ENCODE measurements at regions not wholly inside any gene's neighbourhood (a gene's known extent, or its start where the extent isn't known, plus 50 kb on each side); places are given as distances from the start of the nearest gene placed in this dataset.
A peak's percentile ranks its signal among the peaks of the same experiment; 100 is the strongest.

- Histone ChIP-seq H3K36me3 (no peaks in the 10 kb centered on the region), H3K27me3 (no peaks in the 10 kb centered on the region), H3K4me3 (no peak overlapping the region), H3K27ac (no peak overlapping the region), H3K9me3 (no peaks in the 10 kb centered on the region), H3K4me1 (no peaks in the 10 kb centered on the region)
- DNase-seq = no peak
- no peak for TF ChIP-seq POLR2A (IDR thresholded peaks at IDR 0.05)
- TF ChIP-seq, protein P1, sequence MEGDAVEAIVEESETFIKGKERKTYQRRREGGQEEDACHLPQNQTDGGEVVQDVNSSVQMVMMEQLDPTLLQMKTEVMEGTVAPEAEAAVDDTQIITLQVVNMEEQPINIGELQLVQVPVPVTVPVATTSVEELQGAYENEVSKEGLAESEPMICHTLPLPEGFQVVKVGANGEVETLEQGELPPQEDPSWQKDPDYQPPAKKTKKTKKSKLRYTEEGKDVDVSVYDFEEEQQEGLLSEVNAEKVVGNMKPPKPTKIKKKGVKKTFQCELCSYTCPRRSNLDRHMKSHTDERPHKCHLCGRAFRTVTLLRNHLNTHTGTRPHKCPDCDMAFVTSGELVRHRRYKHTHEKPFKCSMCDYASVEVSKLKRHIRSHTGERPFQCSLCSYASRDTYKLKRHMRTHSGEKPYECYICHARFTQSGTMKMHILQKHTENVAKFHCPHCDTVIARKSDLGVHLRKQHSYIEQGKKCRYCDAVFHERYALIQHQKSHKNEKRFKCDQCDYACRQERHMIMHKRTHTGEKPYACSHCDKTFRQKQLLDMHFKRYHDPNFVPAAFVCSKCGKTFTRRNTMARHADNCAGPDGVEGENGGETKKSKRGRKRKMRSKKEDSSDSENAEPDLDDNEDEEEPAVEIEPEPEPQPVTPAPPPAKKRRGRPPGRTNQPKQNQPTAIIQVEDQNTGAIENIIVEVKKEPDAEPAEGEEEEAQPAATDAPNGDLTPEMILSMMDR (IDR thresholded peaks at IDR 0.05) = no peak
These were observed 376.4 kb downstream of the FGF9 start for GRCh38 chr13:22047082-22047784.

DNA sequence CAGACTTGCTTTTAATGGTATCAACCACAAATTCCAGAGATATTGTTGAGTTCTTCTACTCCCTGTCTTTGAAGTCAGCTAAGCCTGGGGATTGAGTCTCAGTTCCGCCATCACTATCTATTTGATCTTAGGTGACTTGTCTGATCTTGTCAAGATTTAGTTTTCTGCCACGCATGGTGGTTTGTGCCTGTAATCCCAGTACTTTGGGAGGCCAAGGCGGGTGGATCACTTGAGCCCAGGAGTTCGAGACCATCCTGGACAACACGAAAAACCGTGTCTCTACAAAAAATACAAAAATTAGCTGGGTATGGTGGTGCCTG is 376.9 kb downstream of the FGF9 start:
- Histone ChIP-seq H3K9me3 (no peaks in the 10 kb centered on the region), H3K36me3 (no peaks in the 10 kb centered on the region), H3K27me3 (no peaks in the 10 kb centered on the region), H3K27ac (no peak overlapping the region), H3K4me1 (no peaks in the 10 kb centered on the region), H3K4me3 (no peak overlapping the region)
- TF ChIP-seq, protein P1 (IDR thresholded peaks at IDR 0.05) = no peak
- no peak for TF ChIP-seq POLR2A (IDR thresholded peaks at IDR 0.05)
- DNase-seq = no peak

GRCh38 chr13:22049384-22049783 is 378.5 kb downstream of the FGF9 start:
- Histone ChIP-seq H3K27me3 (no peaks in the 10 kb centered on the region), H3K4me1 (no peaks in the 10 kb centered on the region), H3K4me3 (no peak overlapping the region), H3K27ac (no peak overlapping the region), H3K36me3 (no peaks in the 10 kb centered on the region), H3K9me3 (no peaks in the 10 kb centered on the region)
- no peak for DNase-seq
- no peak for TF ChIP-seq POLR2A (IDR thresholded peaks at IDR 0.05)
- TF ChIP-seq, protein P1 (IDR thresholded peaks at IDR 0.05) = no peak

DNA sequence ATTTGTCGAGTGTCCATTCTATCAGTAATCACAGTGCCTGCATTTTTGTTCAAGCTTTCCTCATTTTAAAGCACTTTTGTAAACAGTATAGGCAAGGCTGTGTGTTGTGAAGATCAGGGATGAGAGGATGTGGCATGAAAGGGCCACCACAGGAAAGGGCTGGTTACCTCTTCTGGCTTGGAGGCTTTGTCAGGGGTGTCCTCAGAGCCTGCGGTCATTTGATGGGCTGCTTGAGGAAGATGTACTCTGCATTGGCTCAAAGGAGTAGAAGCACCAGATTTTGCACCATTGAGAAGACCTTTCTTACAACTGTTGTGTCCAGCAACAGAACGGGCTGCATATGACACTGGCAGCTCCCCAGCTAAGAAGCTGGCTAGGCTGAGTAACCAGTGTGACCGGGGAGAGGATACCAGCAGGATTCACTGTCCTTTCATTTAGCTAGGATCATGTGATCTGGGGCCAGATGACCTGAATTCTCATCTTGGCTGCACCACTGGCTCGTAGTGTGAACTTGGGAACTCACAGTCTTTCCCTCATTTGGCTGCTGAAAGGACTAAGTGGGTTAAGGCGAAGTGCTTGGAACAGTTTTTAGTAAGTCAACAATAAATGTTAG is 380.2 kb downstream of the FGF9 start:
- DNase-seq = peak in 1 of 3 donors; percentile 57
- no peaks in the 10 kb centered on the region for H3K4me1 ChIP-seq
- H3K27me3 ChIP-seq = no peaks in the 10 kb centered on the region
- TF ChIP-seq, protein P1 (IDR thresholded peaks at IDR 0.05) = no peak
- no peak for TF ChIP-seq POLR2A (IDR thresholded peaks at IDR 0.05)
- H3K9me3 ChIP-seq = no peaks in the 10 kb centered on the region
- H3K27ac ChIP-seq = no peak overlapping the region
- H3K4me3 ChIP-seq = no peak overlapping the region
- H3K36me3 ChIP-seq = no peaks in the 10 kb centered on the region

DNA sequence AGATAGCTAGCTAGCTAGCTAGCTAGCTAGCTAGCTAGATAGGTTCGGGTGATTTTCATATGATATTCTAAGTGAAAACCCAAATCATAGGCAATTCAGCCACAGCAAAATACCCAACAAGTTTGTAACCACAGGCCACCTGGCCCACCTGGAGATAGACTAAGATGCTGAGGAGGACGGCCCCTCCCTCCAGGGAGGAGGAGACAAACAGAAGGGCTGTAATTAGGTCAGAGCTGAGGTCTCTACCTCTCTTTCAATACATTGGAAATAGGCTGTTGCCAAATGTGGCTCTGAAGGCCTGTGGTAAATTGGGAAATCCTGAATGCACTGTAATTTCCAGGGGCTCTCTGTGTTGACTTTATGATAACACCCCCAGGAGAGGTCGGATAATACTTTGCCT is 382.2 kb downstream of the FGF9 start:
- Histone ChIP-seq H3K36me3 (no peaks in the 10 kb centered on the region), H3K27ac (no peak overlapping the region), H3K4me3 (no peak overlapping the region), H3K27me3 (no peaks in the 10 kb centered on the region), H3K4me1 (no peaks in the 10 kb centered on the region), H3K9me3 (no peaks in the 10 kb centered on the region)
- no peak for DNase-seq
- TF ChIP-seq, protein P1 (IDR thresholded peaks at IDR 0.05) = no peak
